GM23338 (cell line): ENCODE measurements at regions not wholly inside any gene's neighbourhood (a gene's known extent, or its start where the extent isn't known, plus 50 kb on each side); places are given as distances from the start of the nearest gene placed in this dataset.

Experiments used
- CREB1 ChIP-seq: fragments of 250-450 bp; sonication (Bioruptor Pico); IDR thresholded peaks from 2 replicates; pipeline ENCODE4 v1.5.0; 2020; ENCODE audit warnings: low read depth, mild to moderate bottlenecking, moderate library complexity
- ETS1 ChIP-seq: IDR thresholded peaks from 2 replicates; pipeline ENCODE4 v1.6.1; 2016; ENCODE audit warnings: antibody characterized with exemption
- EZH2phosphoT487 ChIP-seq: fragments of 200-600 bp; sonication (generic); IDR thresholded peaks from one replicate; pipeline ENCODE4 v1.8.1; 2018; ENCODE audit warnings: antibody characterized with exemption; ENCODE audit not compliant: unreplicated experiment
- JUNB ChIP-seq: IDR thresholded peaks from one replicate; pipeline ENCODE4 v1.6.1; 2016; ENCODE audit warnings: antibody characterized with exemption; ENCODE audit not compliant: unreplicated experiment
- POLR2AphosphoS5 ChIP-seq: IDR thresholded peaks from 2 replicates; pipeline ENCODE4 v1.6.1; 2016; ENCODE audit warnings: antibody characterized with exemption, low read depth
- REST ChIP-seq: IDR thresholded peaks from one replicate; pipeline ENCODE4 v1.6.1; 2018; ENCODE audit warnings: antibody characterized with exemption; ENCODE audit not compliant: unreplicated experiment
- ZNF331 ChIP-seq: fragments of 250-450 bp; sonication (Bioruptor Pico); IDR thresholded peaks from 2 replicates; pipeline ENCODE4 v1.5.0; 2020; ENCODE audit warnings: low read depth, mild to moderate bottlenecking, moderate library complexity
- TF ChIP-seq, protein P1 (sequence below): fragments of 250-450 bp; sonication (Bioruptor Pico); IDR thresholded peaks from 2 replicates; pipeline ENCODE4 v1.5.0; 2020; ENCODE audit warnings: mild to moderate bottlenecking, moderate library complexity
- TF ChIP-seq, protein P2 (sequence below), 2 experiments: fragments of 200-600 bp in 1 of 2; sonication (generic) in 1 of 2; conservative IDR thresholded peaks; 2 replicates each; pipeline versions ENCODE4 v1.5.1 to v1.6.1; 2016 to 2017; ENCODE audit warnings: antibody characterized with exemption in 2 of 2, low read depth in 2 of 2, mild to moderate bottlenecking in 2 of 2, moderate library complexity in 1 of 2

GRCh38 chr2:66714610-66715009 is 279.7 kb downstream of the MEIS1 start (continued):
- TF ChIP-seq, protein P1, sequence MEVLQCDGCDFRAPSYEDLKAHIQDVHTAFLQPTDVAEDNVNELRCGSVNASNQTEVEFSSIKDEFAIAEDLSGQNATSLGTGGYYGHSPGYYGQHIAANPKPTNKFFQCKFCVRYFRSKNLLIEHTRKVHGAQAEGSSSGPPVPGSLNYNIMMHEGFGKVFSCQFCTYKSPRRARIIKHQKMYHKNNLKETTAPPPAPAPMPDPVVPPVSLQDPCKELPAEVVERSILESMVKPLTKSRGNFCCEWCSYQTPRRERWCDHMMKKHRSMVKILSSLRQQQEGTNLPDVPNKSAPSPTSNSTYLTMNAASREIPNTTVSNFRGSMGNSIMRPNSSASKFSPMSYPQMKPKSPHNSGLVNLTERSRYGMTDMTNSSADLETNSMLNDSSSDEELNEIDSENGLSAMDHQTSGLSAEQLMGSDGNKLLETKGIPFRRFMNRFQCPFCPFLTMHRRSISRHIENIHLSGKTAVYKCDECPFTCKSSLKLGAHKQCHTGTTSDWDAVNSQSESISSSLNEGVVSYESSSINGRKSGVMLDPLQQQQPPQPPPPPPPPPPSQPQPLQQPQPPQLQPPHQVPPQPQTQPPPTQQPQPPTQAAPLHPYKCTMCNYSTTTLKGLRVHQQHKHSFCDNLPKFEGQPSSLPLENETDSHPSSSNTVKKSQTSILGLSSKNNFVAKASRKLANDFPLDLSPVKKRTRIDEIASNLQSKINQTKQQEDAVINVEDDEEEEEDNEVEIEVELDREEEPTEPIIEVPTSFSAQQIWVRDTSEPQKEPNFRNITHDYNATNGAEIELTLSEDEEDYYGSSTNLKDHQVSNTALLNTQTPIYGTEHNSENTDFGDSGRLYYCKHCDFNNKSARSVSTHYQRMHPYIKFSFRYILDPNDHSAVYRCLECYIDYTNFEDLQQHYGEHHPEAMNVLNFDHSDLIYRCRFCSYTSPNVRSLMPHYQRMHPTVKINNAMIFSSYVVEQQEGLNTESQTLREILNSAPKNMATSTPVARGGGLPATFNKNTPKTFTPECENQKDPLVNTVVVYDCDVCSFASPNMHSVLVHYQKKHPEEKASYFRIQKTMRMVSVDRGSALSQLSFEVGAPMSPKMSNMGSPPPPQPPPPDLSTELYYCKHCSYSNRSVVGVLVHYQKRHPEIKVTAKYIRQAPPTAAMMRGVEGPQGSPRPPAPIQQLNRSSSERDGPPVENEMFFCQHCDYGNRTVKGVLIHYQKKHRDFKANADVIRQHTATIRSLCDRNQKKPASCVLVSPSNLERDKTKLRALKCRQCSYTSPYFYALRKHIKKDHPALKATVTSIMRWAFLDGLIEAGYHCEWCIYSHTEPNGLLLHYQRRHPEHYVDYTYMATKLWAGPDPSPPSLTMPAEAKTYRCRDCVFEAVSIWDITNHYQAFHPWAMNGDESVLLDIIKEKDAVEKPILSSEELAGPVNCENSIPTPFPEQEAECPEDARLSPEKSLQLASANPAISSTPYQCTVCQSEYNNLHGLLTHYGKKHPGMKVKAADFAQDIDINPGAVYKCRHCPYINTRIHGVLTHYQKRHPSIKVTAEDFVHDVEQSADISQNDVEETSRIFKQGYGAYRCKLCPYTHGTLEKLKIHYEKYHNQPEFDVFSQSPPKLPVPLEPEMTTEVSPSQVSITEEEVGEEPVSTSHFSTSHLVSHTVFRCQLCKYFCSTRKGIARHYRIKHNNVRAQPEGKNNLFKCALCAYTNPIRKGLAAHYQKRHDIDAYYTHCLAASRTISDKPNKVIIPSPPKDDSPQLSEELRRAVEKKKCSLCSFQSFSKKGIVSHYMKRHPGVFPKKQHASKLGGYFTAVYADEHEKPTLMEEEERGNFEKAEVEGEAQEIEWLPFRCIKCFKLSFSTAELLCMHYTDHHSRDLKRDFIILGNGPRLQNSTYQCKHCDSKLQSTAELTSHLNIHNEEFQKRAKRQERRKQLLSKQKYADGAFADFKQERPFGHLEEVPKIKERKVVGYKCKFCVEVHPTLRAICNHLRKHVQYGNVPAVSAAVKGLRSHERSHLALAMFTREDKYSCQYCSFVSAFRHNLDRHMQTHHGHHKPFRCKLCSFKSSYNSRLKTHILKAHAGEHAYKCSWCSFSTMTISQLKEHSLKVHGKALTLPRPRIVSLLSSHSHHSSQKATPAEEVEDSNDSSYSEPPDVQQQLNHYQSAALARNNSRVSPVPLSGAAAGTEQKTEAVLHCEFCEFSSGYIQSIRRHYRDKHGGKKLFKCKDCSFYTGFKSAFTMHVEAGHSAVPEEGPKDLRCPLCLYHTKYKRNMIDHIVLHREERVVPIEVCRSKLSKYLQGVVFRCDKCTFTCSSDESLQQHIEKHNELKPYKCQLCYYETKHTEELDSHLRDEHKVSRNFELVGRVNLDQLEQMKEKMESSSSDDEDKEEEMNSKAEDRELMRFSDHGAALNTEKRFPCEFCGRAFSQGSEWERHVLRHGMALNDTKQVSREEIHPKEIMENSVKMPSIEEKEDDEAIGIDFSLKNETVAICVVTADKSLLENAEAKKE (CRISPR knock-in tag): no peak
- no peak for TF ChIP-seq CREB1
- no peak for TF ChIP-seq REST
- no peak for TF ChIP-seq JUNB
- no peak for TF ChIP-seq ETS1
- TF ChIP-seq EZH2phosphoT487: no peak
- TF ChIP-seq, protein P2, sequence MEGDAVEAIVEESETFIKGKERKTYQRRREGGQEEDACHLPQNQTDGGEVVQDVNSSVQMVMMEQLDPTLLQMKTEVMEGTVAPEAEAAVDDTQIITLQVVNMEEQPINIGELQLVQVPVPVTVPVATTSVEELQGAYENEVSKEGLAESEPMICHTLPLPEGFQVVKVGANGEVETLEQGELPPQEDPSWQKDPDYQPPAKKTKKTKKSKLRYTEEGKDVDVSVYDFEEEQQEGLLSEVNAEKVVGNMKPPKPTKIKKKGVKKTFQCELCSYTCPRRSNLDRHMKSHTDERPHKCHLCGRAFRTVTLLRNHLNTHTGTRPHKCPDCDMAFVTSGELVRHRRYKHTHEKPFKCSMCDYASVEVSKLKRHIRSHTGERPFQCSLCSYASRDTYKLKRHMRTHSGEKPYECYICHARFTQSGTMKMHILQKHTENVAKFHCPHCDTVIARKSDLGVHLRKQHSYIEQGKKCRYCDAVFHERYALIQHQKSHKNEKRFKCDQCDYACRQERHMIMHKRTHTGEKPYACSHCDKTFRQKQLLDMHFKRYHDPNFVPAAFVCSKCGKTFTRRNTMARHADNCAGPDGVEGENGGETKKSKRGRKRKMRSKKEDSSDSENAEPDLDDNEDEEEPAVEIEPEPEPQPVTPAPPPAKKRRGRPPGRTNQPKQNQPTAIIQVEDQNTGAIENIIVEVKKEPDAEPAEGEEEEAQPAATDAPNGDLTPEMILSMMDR (conservative IDR thresholded peaks at IDR 0.05; ENCODE audit: low read depth in 2 of 2): no peak
- TF ChIP-seq POLR2AphosphoS5: no peak
- no peak for TF ChIP-seq ZNF331 (CRISPR knock-in tag)
